Right lobe of liver (tissue), 6 donors: ENCODE measurements at regions not wholly inside any gene's neighbourhood (a gene's known extent, or its start where the extent isn't known, plus 50 kb on each side); places are given as distances from the start of the nearest gene placed in this dataset.
A peak's percentile ranks its signal among the peaks of the same experiment; 100 is the strongest.

Experiments
- ATAC-seq, 4 donors: fragments of 200-7000 bp; cut with Tn5 transposase; one replicate each; pipeline ENCODE4 v1.9.1; 2020; ENCODE audit warnings: mild to moderate bottlenecking in 4 of 4, moderate library complexity in 4 of 4
- DNase-seq, 3 donors: peaks; one replicate each; pipeline ENCODE4 v3.0.0-alpha.2; 2020
- H3K27ac ChIP-seq, 3 donors: fragments of 200-600 bp; one replicate each; pipeline ENCODE4 v1.8.0; 2022
- H3K27me3 ChIP-seq, 2 donors: fragments of 200-600 bp; one replicate each; pipeline ENCODE4 v1.8.0; 2022
- H3K36me3 ChIP-seq, 4 donors: fragments of 200-600 bp; sonication (generic) in 1 of 4; one replicate each; pipeline versions ENCODE4 v1.5.1 to v1.8.0; 2017 to 2022; ENCODE audit warnings: control low read depth in 1 of 4
- H3K4me1 ChIP-seq, 4 donors: fragments of 200-600 bp; sonication (generic) in 1 of 4; one replicate each; pipeline versions ENCODE4 v1.5.1 to v1.8.0; 2017 to 2022; ENCODE audit warnings: control low read depth in 1 of 4
- H3K4me3 ChIP-seq, 3 donors: fragments of 200-600 bp; one replicate each; pipeline ENCODE4 v1.8.0; 2022
- H3K9me3 ChIP-seq, 4 donors: fragments of 200-600 bp; sonication (generic) in 1 of 4; one replicate each; pipeline versions ENCODE4 v1.5.1 to v1.8.0; 2017 to 2022; ENCODE audit warnings: control low read depth in 1 of 4
- POLR2A ChIP-seq: fragments of 450-650 bp; IDR thresholded peaks from one replicate; pipeline ENCODE4 v1.6.1; 2017; ENCODE audit warnings: antibody characterized with exemption, mild to moderate bottlenecking
- WGBS: methylation state at CpG from one replicate; pipeline ENCODE4 v1.1.6; 2018; ENCODE audit warnings: low coverage, low lambda C conversion rate; ENCODE audit not compliant: insufficient coverage; ENCODE audit errors: missing lambda C conversion rate; 5-methylcytosine and 5-hydroxymethylcytosine counted together
- intact Hi-C, 2 donors: fragments of 100-400 bp; cut with DNase I; formaldehyde crosslinking; loops; one replicate each; pipeline versions ENCODE4 v1.11.2 to v1.14.1; 2022
- TF ChIP-seq, protein P1 (sequence below), 4 donors: fragments of 200-600 bp in 3 of 4; fragments of 450-650 bp in 1 of 4; IDR thresholded peaks; one replicate each; pipeline versions ENCODE4 v1.5.1 to v1.8.0; 2016 to 2022; ENCODE audit warnings: antibody characterized with exemption in 4 of 4, mild to moderate bottlenecking in 2 of 4
- donor health status: DM: no; HTN: yes; CAD: no.
- donor health status: DM: no; HTN: no; CAD: no.
- donor health status: DM: no; HTN: no; CAD: no.
- donor health status: DM: no; HTN: yes; CAD: no.
- donor health status: DM: no; HTN: yes; CAD: no.

DNA sequence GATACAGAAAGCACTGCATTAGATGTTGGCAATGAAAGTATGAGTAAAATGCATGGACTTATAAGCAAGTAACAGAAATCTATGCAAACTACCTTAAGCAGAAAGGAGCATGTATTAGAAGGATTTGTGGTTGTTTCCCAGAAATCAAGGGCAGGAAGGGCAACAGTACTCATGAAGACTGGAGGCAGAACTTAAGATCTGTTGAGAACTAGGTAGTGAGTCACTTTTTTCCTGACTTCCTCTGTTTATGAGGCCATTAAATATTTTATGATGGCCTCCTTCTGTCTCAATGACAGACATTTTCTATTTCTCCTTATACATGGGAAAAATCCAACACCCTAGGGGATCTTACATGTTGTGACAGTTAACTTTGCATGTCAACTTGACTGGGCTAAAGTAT is 398.2 kb downstream of the MID1IP1 start:
- no peak overlapping the region for H3K27ac ChIP-seq
- H3K36me3 ChIP-seq, result no peaks in the 10 kb centered on the region
- no peaks in the 10 kb centered on the region for H3K4me1 ChIP-seq
- no peak for TF ChIP-seq POLR2A
- TF ChIP-seq, protein P1, sequence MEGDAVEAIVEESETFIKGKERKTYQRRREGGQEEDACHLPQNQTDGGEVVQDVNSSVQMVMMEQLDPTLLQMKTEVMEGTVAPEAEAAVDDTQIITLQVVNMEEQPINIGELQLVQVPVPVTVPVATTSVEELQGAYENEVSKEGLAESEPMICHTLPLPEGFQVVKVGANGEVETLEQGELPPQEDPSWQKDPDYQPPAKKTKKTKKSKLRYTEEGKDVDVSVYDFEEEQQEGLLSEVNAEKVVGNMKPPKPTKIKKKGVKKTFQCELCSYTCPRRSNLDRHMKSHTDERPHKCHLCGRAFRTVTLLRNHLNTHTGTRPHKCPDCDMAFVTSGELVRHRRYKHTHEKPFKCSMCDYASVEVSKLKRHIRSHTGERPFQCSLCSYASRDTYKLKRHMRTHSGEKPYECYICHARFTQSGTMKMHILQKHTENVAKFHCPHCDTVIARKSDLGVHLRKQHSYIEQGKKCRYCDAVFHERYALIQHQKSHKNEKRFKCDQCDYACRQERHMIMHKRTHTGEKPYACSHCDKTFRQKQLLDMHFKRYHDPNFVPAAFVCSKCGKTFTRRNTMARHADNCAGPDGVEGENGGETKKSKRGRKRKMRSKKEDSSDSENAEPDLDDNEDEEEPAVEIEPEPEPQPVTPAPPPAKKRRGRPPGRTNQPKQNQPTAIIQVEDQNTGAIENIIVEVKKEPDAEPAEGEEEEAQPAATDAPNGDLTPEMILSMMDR (IDR thresholded peaks at IDR 0.05), result no peak
- no peak for DNase-seq
- H3K27me3 ChIP-seq, result no peaks in the 10 kb centered on the region
- intact Hi-C loops, result no loop called here
- no peak for ATAC-seq
- no peak overlapping the region for H3K4me3 ChIP-seq
- H3K9me3 ChIP-seq, result no peaks in the 10 kb centered on the region

GRCh38 chrX:39201305-39201990 is 400.2 kb downstream of the MID1IP1 start:
- 70% methylated on average over 6 of the region's 6 CpGs for WGBS
- Histone ChIP-seq H3K4me3 (no peak overlapping the region), H3K27ac (no peak overlapping the region), H3K27me3 (no peaks in the 10 kb centered on the region), H3K36me3 (no peaks in the 10 kb centered on the region), H3K9me3 (no peaks in the 10 kb centered on the region), H3K4me1 (no peaks in the 10 kb centered on the region)
- intact Hi-C loops, result no loop called here
- no peak for ATAC-seq
- TF ChIP-seq, protein P1 (IDR thresholded peaks at IDR 0.05), result no peak
- no peak for TF ChIP-seq POLR2A
- DNase-seq, result no peak

DNA sequence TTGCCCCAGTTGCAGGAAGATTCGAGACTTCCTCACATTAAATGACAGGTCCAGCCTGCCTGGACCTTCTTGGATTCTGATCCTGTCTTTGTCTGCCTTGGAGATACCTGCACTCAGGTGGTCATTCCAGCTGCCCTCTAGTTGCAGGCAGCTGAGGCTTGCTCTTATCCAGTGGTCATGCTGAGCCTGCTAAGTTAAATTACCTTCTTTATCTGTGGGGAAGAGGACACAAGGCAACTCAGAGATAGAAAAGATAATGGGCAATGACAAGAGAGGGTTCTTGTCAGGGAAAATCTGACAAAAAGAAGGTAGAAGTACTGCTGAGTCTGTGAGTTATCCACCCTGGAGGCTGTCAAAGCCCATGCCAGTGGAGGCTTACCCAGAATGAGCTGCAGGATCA is 401.4 kb downstream of the MID1IP1 start:
- TF ChIP-seq POLR2A, result no peak
- TF ChIP-seq, protein P1 (IDR thresholded peaks at IDR 0.05), result no peak
- no peaks in the 10 kb centered on the region for H3K9me3 ChIP-seq
- DNase-seq, result no peak
- H3K4me1 ChIP-seq, result peaks cover 0 to 1% (median 0%) of the 10 kb centered on the region in 4 donors
- no peaks in the 10 kb centered on the region for H3K27me3 ChIP-seq
- H3K27ac ChIP-seq, result no peak overlapping the region
- no peak overlapping the region for H3K4me3 ChIP-seq
- ATAC-seq, result no peak
- intact Hi-C loops, result no loop called here
- 0% methylated on average over 1 of the region's 1 CpG for WGBS
- no peaks in the 10 kb centered on the region for H3K36me3 ChIP-seq

- WGBS, result 46% methylated on average over 3 of the region's 3 CpGs
- Histone ChIP-seq H3K27me3 (no peaks in the 10 kb centered on the region), H3K4me1 (peaks cover 0 to 6% (median 0%) of the 10 kb centered on the region in 4 donors), H3K27ac (no peak overlapping the region), H3K36me3 (no peaks in the 10 kb centered on the region), H3K4me3 (no peak overlapping the region), H3K9me3 (no peaks in the 10 kb centered on the region)
- intact Hi-C loops, result no loop called here
- DNase-seq (no peak), ATAC-seq (peak in 3 of 4 donors; percentile 34 to 51 (median 38))
- TF ChIP-seq POLR2A, result no peak
- TF ChIP-seq, protein P1 (IDR thresholded peaks at IDR 0.05), result no peak
Observed at GRCh38 chrX:39203427-39203826, 402.2 kb downstream of the MID1IP1 start.

DNA sequence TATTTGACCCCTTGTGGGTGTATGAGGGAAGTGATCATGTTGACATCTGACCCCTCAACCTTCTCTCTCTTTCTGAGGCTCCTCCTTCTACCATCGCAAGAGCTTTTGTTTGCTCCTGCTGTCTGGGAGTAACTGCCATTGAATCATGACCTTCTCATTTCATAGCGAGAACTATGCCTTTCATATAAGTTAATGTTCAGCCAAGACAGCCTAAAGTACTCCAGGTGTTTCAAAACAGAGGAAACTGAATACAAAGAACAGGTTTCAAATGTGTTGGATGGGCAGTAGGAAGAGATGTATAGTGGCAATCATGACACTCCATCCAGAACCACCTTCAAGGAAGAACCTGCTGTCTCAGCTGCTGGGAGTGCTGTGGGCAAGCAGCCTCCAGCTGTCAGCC is 403.1 kb downstream of the MID1IP1 start:
- ATAC-seq (no peak), DNase-seq (no peak)
- intact Hi-C loops, result no loop called here
- Histone ChIP-seq H3K27ac (no peak overlapping the region), H3K9me3 (no peaks in the 10 kb centered on the region), H3K4me3 (no peak overlapping the region), H3K4me1 (peaks cover 0 to 6% (median 0%) of the 10 kb centered on the region in 4 donors), H3K27me3 (no peaks in the 10 kb centered on the region), H3K36me3 (no peaks in the 10 kb centered on the region)
- TF ChIP-seq POLR2A, result no peak
- WGBS, result 47% methylated on average over 2 of the region's 2 CpGs
